CD14-positive monocyte (primary cell): ENCODE measurements at regions not wholly inside any gene's neighbourhood (a gene's known extent, or its start where the extent isn't known, plus 50 kb on each side); places are given as distances from the start of the nearest gene placed in this dataset.
"Not testable (repeated sequence)": the region's sequence is repeated elsewhere in the genome, so short reads cannot be mapped to it uniquely, and the experiment has no call there.

Source experiments
- DNase-seq, 3 donors: peaks; one replicate each; pipeline ENCODE4 v3.0.0-alpha.2; 2011 to 2022
- H2AFZ ChIP-seq: 2 replicates; pipeline ENCODE4 v1.6.0; 2012; ENCODE audit warnings: mild to moderate bottlenecking, low read depth, low read length, inconsistent platforms; ENCODE audit not compliant: insufficient read depth, poor library complexity, severe bottlenecking
- H3K27ac ChIP-seq, 2 donors: 1 replicate in 1 of 2; 2 replicates in 1 of 2; pipeline ENCODE4 v1.5.1; 2012 to 2013; ENCODE audit warnings: low read length in 2 of 2, control low read depth in 1 of 2, inconsistent platforms in 1 of 2, low read depth in 1 of 2, mild to moderate bottlenecking in 1 of 2
- H3K27me3 ChIP-seq, 2 donors: one replicate each; pipeline versions ENCODE4 v1.6.0 to v1.6.1; 2011 to 2013; ENCODE audit warnings: low read length in 2 of 2; ENCODE audit not compliant: control insufficient read depth in 2 of 2, insufficient read depth in 2 of 2
- H3K36me3 ChIP-seq, 2 donors: replicated peaks in 1 of 2; 1 replicate in 1 of 2; 2 replicates in 1 of 2; pipeline versions ENCODE4 v1.5.1 to v1.6.1; 2012 to 2013; ENCODE audit warnings: low read length in 2 of 2, control low read depth in 1 of 2, inconsistent platforms in 1 of 2, mild to moderate bottlenecking in 1 of 2; ENCODE audit not compliant: insufficient read depth in 2 of 2, control insufficient read depth in 1 of 2
- H3K4me1 ChIP-seq, 2 donors: 1 replicate in 1 of 2; 2 replicates in 1 of 2; pipeline versions ENCODE4 v1.5.1 to v1.6.1; 2012 to 2013; ENCODE audit warnings: low read length in 2 of 2, control low read depth in 1 of 2, inconsistent platforms in 1 of 2, mild to moderate bottlenecking in 1 of 2, moderate library complexity in 1 of 2; ENCODE audit not compliant: insufficient read depth in 2 of 2, control insufficient read depth in 1 of 2
- H3K4me2 ChIP-seq: replicated peaks from 2 replicates; pipeline ENCODE3; 2012; ENCODE audit warnings: low read length, moderate library complexity, mild to moderate bottlenecking; ENCODE audit not compliant: poor library complexity, severe bottlenecking; ENCODE audit errors: extremely low read depth
- H3K4me3 ChIP-seq, 3 experiments: fragments of 200-600 bp in 1 of 3; sonication (generic) in 1 of 3; replicated peaks in 1 of 3; 1 replicate in 2 of 3; 2 replicates in 1 of 3; pipeline ENCODE4 v1.5.1; 2011 to 2013; ENCODE audit warnings: low read length in 3 of 3, mild to moderate bottlenecking in 3 of 3, control low read depth in 2 of 3, low read depth in 2 of 3, inconsistent platforms in 1 of 3, moderate library complexity in 1 of 3
- H3K79me2 ChIP-seq: 2 replicates; pipeline ENCODE4 v1.6.0; 2012; ENCODE audit warnings: mild to moderate bottlenecking, control low read depth, inconsistent platforms, low read length, moderate library complexity; ENCODE audit not compliant: insufficient read depth
- H3K9ac ChIP-seq: 2 replicates; pipeline ENCODE4 v1.6.0; 2017; ENCODE audit warnings: low read length, mild to moderate bottlenecking; ENCODE audit not compliant: insufficient read depth, poor library complexity, severe bottlenecking
- H3K9me3 ChIP-seq, 2 donors: replicated peaks in 1 of 2; 1 replicate in 1 of 2; 2 replicates in 1 of 2; pipeline versions ENCODE4 v1.5.1 to v1.6.1; 2012 to 2013; ENCODE audit warnings: low read length in 2 of 2, control low read depth in 1 of 2; ENCODE audit not compliant: control insufficient read depth in 1 of 2, insufficient read depth in 1 of 2
- H4K20me1 ChIP-seq: 2 replicates; pipeline ENCODE4 v1.6.0; 2012; ENCODE audit warnings: mild to moderate bottlenecking, low read length, control low read depth, moderate library complexity; ENCODE audit not compliant: insufficient read depth
- H3K27ac Mint-ChIP-seq, 7 donors: one replicate each; pipeline ENCODE4 v1.8.0; 2020; ENCODE audit warnings: mild to moderate bottlenecking in 7 of 7, mixed read lengths in 7 of 7, moderate library complexity in 6 of 7, inconsistent platforms in 2 of 7
- H3K27me3 Mint-ChIP-seq, 3 donors: one replicate each; pipeline ENCODE4 v1.8.0; 2021 to 2022; ENCODE audit warnings: low read depth in 3 of 3, mild to moderate bottlenecking in 3 of 3, mixed read lengths in 3 of 3, moderate library complexity in 3 of 3, inconsistent platforms in 1 of 3
- H3K36me3 Mint-ChIP-seq, 2 donors: one replicate each; pipeline ENCODE4 v1.8.0; 2020; ENCODE audit warnings: mixed read lengths in 2 of 2, inconsistent platforms in 1 of 2, mild to moderate bottlenecking in 1 of 2
- H3K4me1 Mint-ChIP-seq: one replicate; pipeline ENCODE4 v1.8.0; 2020; ENCODE audit warnings: mild to moderate bottlenecking, mixed read lengths
- H3K4me3 Mint-ChIP-seq, 2 donors: one replicate each; pipeline ENCODE4 v1.8.0; 2020; ENCODE audit warnings: mild to moderate bottlenecking in 2 of 2, mixed read lengths in 2 of 2, moderate library complexity in 1 of 2
- H3K9me3 Mint-ChIP-seq, 7 donors: one replicate each; pipeline ENCODE4 v1.8.0; 2020 to 2022; ENCODE audit warnings: mixed read lengths in 7 of 7, mild to moderate bottlenecking in 6 of 7, moderate library complexity in 6 of 7, inconsistent platforms in 2 of 7
- WGBS: methylation state at CpG from one replicate; pipeline ENCODE4 v1.1.5; 2013; ENCODE audit warnings: missing lambda C conversion rate; ENCODE audit not compliant: insufficient coverage; 5-methylcytosine and 5-hydroxymethylcytosine counted together
- intact Hi-C, 2 donors: fragments of 100-400 bp; cut with micrococcal nuclease; formaldehyde crosslinking; loops; one replicate each; pipeline versions ENCODE4 v1.15.0 to v1.15.1; 2023
- TF ChIP-seq, protein P1 (sequence below): fragments of 200-600 bp; IDR thresholded peaks from one replicate; pipeline ENCODE4 v1.8.0; 2022; ENCODE audit warnings: antibody characterized with exemption, mild to moderate bottlenecking

DNA sequence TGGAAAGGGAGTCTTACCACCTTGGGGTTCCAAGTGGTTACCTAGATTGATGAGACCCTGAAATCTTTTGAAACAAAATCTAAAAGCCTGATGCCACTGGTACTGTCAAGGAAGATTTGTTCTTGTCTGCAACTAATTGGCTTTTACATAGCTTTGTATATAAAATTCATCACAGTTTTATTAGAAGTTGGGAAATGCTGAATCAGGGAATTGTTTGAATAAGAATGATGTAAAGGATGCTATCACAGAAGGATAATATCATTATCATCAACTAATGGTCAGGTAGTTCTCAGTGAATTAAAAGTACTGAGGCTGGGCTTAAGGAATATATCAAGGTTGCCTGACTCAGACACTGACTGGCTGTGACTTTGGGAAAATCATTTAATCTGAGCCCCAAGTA, 248.3 kb upstream of the STXBP6 start:
- H3K4me1 ChIP-seq: no peaks in the 10 kb centered on the region
- Mint-ChIP-seq H3K9me3 (peaks cover 0 to 2% (median 0%) of the 10 kb centered on the region in 7 donors), H3K4me1 (no peaks in the 10 kb centered on the region), H3K27me3 (peaks cover 1 to 2% (median 1%) of the 10 kb centered on the region in 3 donors), H3K27ac (no peak overlapping the region), H3K36me3 (no peaks in the 10 kb centered on the region), H3K4me3 (no peak overlapping the region)
- H4K20me1 ChIP-seq: no peaks in the 10 kb centered on the region
- no peak overlapping the region for H3K4me3 ChIP-seq
- no peaks in the 10 kb centered on the region for H3K36me3 ChIP-seq
- H3K27ac ChIP-seq: no peak overlapping the region
- no peak overlapping the region for H3K9ac ChIP-seq
- H3K4me2 ChIP-seq: no peak overlapping the region
- H3K79me2 ChIP-seq: no peaks in the 10 kb centered on the region
- TF ChIP-seq, protein P1, sequence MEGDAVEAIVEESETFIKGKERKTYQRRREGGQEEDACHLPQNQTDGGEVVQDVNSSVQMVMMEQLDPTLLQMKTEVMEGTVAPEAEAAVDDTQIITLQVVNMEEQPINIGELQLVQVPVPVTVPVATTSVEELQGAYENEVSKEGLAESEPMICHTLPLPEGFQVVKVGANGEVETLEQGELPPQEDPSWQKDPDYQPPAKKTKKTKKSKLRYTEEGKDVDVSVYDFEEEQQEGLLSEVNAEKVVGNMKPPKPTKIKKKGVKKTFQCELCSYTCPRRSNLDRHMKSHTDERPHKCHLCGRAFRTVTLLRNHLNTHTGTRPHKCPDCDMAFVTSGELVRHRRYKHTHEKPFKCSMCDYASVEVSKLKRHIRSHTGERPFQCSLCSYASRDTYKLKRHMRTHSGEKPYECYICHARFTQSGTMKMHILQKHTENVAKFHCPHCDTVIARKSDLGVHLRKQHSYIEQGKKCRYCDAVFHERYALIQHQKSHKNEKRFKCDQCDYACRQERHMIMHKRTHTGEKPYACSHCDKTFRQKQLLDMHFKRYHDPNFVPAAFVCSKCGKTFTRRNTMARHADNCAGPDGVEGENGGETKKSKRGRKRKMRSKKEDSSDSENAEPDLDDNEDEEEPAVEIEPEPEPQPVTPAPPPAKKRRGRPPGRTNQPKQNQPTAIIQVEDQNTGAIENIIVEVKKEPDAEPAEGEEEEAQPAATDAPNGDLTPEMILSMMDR: no peak
- DNase-seq: no peak
- H3K9me3 ChIP-seq: peaks cover 0 to 3% of the 10 kb centered on the region in 2 donors
- H3K27me3 ChIP-seq: no peaks in the 10 kb centered on the region
- intact Hi-C loops: no loop called here
- H2AFZ ChIP-seq: no peak overlapping the region

- H3K9ac ChIP-seq, H3K36me3 Mint-ChIP-seq, H3K27ac ChIP-seq, H3K36me3 ChIP-seq, H2AFZ ChIP-seq, H3K4me2 ChIP-seq, H3K9me3 Mint-ChIP-seq, DNase-seq, H3K4me3 ChIP-seq, H4K20me1 ChIP-seq, H3K27me3 ChIP-seq, intact Hi-C loops, H3K4me1 Mint-ChIP-seq, H3K79me2 ChIP-seq, H3K9me3 ChIP-seq, H3K27me3 Mint-ChIP-seq, H3K27ac Mint-ChIP-seq, H3K4me1 ChIP-seq, H3K4me3 Mint-ChIP-seq: not testable (repeated sequence)
- no CpG with 5 or more reads among the region's 1 CpG for WGBS
Observed at GRCh38 chr14:25290154-25290553, 240.2 kb upstream of the STXBP6 start.
